GM23248 (cell line): ENCODE measurements at regions not wholly inside any gene's neighbourhood (a gene's known extent, or its start where the extent isn't known, plus 50 kb on each side); places are given as distances from the start of the nearest gene placed in this dataset.
"Not testable (repeated sequence)": the region's sequence is repeated elsewhere in the genome, so short reads cannot be mapped to it uniquely, and the experiment has no call there.

ENCODE experiments used
- DNase-seq: peaks from one replicate; pipeline ENCODE4 v3.0.0-alpha.2; 2015
- H2AFZ ChIP-seq: fragments of 200-600 bp; sonication (generic); 2 replicates; pipeline ENCODE4 v1.6.1; 2016; ENCODE audit warnings: antibody characterized with exemption
- H3F3A ChIP-seq: fragments of 200-600 bp; sonication (generic); 2 replicates; pipeline ENCODE4 v1.6.1; 2016; ENCODE audit warnings: mild to moderate bottlenecking, antibody characterized with exemption, mixed run types; ENCODE audit not compliant: insufficient read depth
- H3K27ac ChIP-seq: fragments of 200-600 bp; sonication (generic); 2 replicates; pipeline ENCODE4 v1.5.1; 2016; ENCODE audit warnings: mild to moderate bottlenecking
- H3K27me3 ChIP-seq: fragments of 200-600 bp; sonication (generic); replicated peaks from 2 replicates; pipeline ENCODE4 v1.6.1; 2016; ENCODE audit warnings: mild to moderate bottlenecking; ENCODE audit not compliant: insufficient read depth
- H3K36me3 ChIP-seq: fragments of 200-600 bp; sonication (generic); 2 replicates; pipeline ENCODE4 v1.6.1; 2016; ENCODE audit warnings: low read depth, mild to moderate bottlenecking
- H3K4me1 ChIP-seq: fragments of 200-600 bp; sonication (generic); 2 replicates; pipeline ENCODE4 v1.6.1; 2016; ENCODE audit warnings: mild to moderate bottlenecking; ENCODE audit not compliant: insufficient read depth
- H3K4me2 ChIP-seq: fragments of 200-600 bp; sonication (generic); one replicate; pipeline ENCODE4 v1.6.1; 2016; ENCODE audit warnings: mild to moderate bottlenecking; ENCODE audit not compliant: unreplicated experiment
- H3K4me3 ChIP-seq: fragments of 200-600 bp; sonication (generic); 2 replicates; pipeline ENCODE4 v1.5.1; 2016; ENCODE audit warnings: mild to moderate bottlenecking
- H3K79me2 ChIP-seq: fragments of 200-600 bp; sonication (generic); 2 replicates; pipeline ENCODE4 v1.6.1; 2016; ENCODE audit warnings: mild to moderate bottlenecking; ENCODE audit not compliant: insufficient read depth
- H3K9ac ChIP-seq: fragments of 200-600 bp; sonication (generic); 2 replicates; pipeline ENCODE4 v1.6.1; 2016; ENCODE audit warnings: mild to moderate bottlenecking
- H3K9me2 ChIP-seq: fragments of 200-600 bp; sonication (generic); 2 replicates; pipeline ENCODE4 v1.6.1; 2016; ENCODE audit warnings: mixed run types, mild to moderate bottlenecking, moderate library complexity; ENCODE audit not compliant: insufficient read depth
- H3K9me3 ChIP-seq: fragments of 200-600 bp; sonication (generic); one replicate; pipeline ENCODE4 v1.6.1; 2017; ENCODE audit warnings: low read depth
- H4K20me1 ChIP-seq: fragments of 200-600 bp; sonication (generic); 2 replicates; pipeline ENCODE4 v1.6.0; 2016; ENCODE audit not compliant: insufficient read depth
- EZH2 ChIP-seq: fragments of 200-600 bp; sonication (generic); IDR thresholded peaks from 2 replicates; pipeline ENCODE4 v1.6.1; 2018; ENCODE audit warnings: antibody characterized with exemption, mild to moderate bottlenecking; ENCODE audit not compliant: insufficient read depth, poor library complexity, severe bottlenecking
- EZH2phosphoT487 ChIP-seq: fragments of 200-600 bp; sonication (generic); IDR thresholded peaks from 2 replicates; pipeline ENCODE4 v1.6.1; 2018; ENCODE audit warnings: antibody characterized with exemption, moderate library complexity, mild to moderate bottlenecking, low read depth; ENCODE audit not compliant: insufficient read depth
- WGBS, 2 experiments: methylation state at CpG; one replicate each; pipeline ENCODE4 v1.1.6; 2015 to 2017; ENCODE audit warnings: low lambda C conversion rate in 2 of 2, low coverage in 1 of 2; ENCODE audit errors: missing lambda C conversion rate in 2 of 2; 5-methylcytosine and 5-hydroxymethylcytosine counted together
- in situ Hi-C: fragments of 300-500 bp; cut with MboI; formaldehyde crosslinking; loops from 2 replicates; pipeline ENCODE4 v1.15.0; 2020

DNA sequence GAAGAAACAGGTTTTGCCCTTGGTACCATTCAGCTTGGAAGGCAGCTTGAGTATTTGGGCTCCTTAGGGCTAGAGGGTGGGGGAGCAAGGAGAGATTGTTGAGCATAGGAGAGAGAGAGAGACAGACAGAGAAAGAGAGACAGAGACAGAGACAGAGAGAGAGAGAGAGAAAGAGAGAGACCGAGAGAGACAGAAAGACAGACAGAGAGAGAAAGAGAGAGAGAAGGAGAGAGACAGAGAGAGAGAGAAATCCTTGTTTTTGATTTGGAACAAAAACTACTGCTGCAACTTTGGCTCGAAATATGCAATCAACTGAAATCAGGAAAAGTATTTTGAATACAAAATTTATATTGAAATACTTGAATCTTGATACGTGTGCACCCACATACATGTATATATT is 85.8 kb upstream of the ZNF536 start:
- TF ChIP-seq EZH2 (no peak), EZH2phosphoT487 (no peak)
- Histone ChIP-seq H3K4me2 (no peak overlapping the region), H3K36me3 (no peaks in the 10 kb centered on the region), H3K27ac (no peak overlapping the region), H3K79me2 (no peaks in the 10 kb centered on the region), H3F3A (no peaks in the 10 kb centered on the region), H3K4me3 (no peak overlapping the region), H3K9me2 (no peaks in the 10 kb centered on the region), H3K9ac (no peak overlapping the region), H4K20me1 (no peaks in the 10 kb centered on the region), H3K9me3 (no peaks in the 10 kb centered on the region), H2AFZ (no peak overlapping the region), H3K27me3 (no peaks in the 10 kb centered on the region), H3K4me1 (no peaks in the 10 kb centered on the region)
- in situ Hi-C loops, result no loop called here
- no peak for DNase-seq
- WGBS, 2 experiments, result 67 to 74% methylated on average over 3 of the region's 3 CpGs

DNA sequence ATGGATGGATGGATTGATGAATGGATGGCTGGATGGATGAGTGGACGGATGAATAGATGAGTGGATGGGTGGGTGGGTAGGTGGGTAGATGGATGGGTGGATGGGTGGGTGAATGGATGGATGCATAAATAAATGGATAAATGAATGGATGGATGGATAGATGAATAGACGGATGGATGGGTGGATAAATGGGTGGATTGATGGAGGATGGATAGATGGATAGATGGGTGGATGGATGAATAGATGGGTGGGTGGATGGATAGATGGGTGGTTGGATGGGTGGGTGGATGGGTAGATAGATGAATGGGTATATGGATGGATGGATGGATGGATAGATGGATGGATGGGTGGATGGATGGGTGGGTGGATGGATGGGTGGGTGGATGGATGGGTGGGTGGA is 84.9 kb upstream of the ZNF536 start:
- 82 to 86% methylated on average over 1 to 2 of the region's 2 CpGs for WGBS, 2 experiments

DNA sequence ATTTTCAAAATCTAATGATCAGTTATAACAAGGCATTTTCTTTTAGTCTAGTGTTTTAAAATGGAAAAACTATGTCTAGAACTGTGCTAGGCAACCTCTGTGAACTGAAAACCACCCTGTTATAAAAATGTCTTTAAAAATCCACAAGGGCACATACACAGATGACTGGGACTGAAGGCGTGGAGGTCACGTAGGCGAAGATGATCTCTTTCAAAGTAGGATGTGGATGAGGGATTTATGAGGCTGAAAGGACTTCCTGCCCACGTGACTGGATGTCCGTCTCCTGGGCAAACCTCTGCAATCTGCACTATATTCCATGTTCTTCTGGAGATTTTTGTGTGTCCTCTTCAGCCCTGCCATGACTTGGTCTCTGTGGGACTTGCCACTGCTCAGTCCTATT is 84.2 kb upstream of the ZNF536 start:
- H3K9me2 ChIP-seq, result no peaks in the 10 kb centered on the region
- 95% methylated on average over 5 of the region's 5 CpGs for WGBS, 2 experiments
- no peak for DNase-seq
- no peaks in the 10 kb centered on the region for H3K27me3 ChIP-seq
- H2AFZ ChIP-seq, result no peak overlapping the region
- H3K4me3 ChIP-seq, result no peak overlapping the region
- H3K27ac ChIP-seq, result no peak overlapping the region
- no peak overlapping the region for H3K9ac ChIP-seq
- no peaks in the 10 kb centered on the region for H3K36me3 ChIP-seq
- TF ChIP-seq EZH2 (no peak), EZH2phosphoT487 (no peak)
- H3K9me3 ChIP-seq, result no peaks in the 10 kb centered on the region
- no peaks in the 10 kb centered on the region for H4K20me1 ChIP-seq
- no peaks in the 10 kb centered on the region for H3F3A ChIP-seq
- H3K4me2 ChIP-seq, result no peak overlapping the region
- in situ Hi-C loops, result no loop called here
- no peaks in the 10 kb centered on the region for H3K4me1 ChIP-seq
- H3K79me2 ChIP-seq, result no peaks in the 10 kb centered on the region

More for the DNA sequence above, 84.9 kb upstream of the ZNF536 start:
- H3K9ac ChIP-seq, result no peak overlapping the region
- H3K4me1 ChIP-seq, result no peaks in the 10 kb centered on the region
- in situ Hi-C loops, result no loop called here
- H3K27me3 ChIP-seq, result no peaks in the 10 kb centered on the region
- no peaks in the 10 kb centered on the region for H3K36me3 ChIP-seq
- no peak overlapping the region for H2AFZ ChIP-seq
- H3K4me2 ChIP-seq, result no peak overlapping the region
- no peak overlapping the region for H3K27ac ChIP-seq
- no peak overlapping the region for H3K4me3 ChIP-seq
- no peaks in the 10 kb centered on the region for H3K9me2 ChIP-seq
- no peaks in the 10 kb centered on the region for H3F3A ChIP-seq
- TF ChIP-seq EZH2phosphoT487 (no peak), EZH2 (no peak)
- DNase-seq, result no peak
- no peaks in the 10 kb centered on the region for H4K20me1 ChIP-seq
- no peaks in the 10 kb centered on the region for H3K79me2 ChIP-seq
- no peaks in the 10 kb centered on the region for H3K9me3 ChIP-seq

DNA sequence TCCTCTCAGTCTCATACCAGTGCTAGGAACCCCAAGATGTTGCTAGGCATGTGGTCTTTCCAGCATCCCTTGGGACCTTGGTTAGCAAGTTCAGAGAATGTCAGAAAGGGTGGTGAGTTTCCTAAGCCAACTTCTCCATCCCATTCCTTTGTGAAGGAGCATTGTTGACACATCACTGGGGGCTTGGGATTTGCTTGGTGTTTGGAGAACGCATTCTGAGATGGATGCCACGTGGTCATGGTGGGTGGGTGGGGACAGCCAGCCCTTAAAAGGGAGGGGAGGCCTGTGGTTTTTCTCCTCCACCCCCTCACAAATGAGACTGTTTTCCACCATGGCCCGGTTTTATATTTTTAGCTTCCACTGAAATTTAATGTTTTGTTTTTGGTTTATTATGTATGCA is 83.3 kb upstream of the ZNF536 start:
- no peak overlapping the region for H3K9ac ChIP-seq
- TF ChIP-seq EZH2phosphoT487, result no peak
- no peak for TF ChIP-seq EZH2
- no peaks in the 10 kb centered on the region for H3F3A ChIP-seq
- no peaks in the 10 kb centered on the region for H4K20me1 ChIP-seq
- no peaks in the 10 kb centered on the region for H3K9me3 ChIP-seq
- 24 to 31% methylated on average over 3 of the region's 3 CpGs for WGBS, 2 experiments
- H3K9me2 ChIP-seq, result no peaks in the 10 kb centered on the region
- H3K79me2 ChIP-seq, result no peaks in the 10 kb centered on the region
- H3K27ac ChIP-seq, result no peak overlapping the region
- H2AFZ ChIP-seq, result no peak overlapping the region
- no peak for DNase-seq
- no peaks in the 10 kb centered on the region for H3K27me3 ChIP-seq
- H3K4me1 ChIP-seq, result no peaks in the 10 kb centered on the region
- H3K4me2 ChIP-seq, result no peak overlapping the region
- H3K36me3 ChIP-seq, result no peaks in the 10 kb centered on the region
- in situ Hi-C loops, result no loop called here
- H3K4me3 ChIP-seq, result no peak overlapping the region

GRCh38 chr19:30289336-30289735 is 82.8 kb upstream of the ZNF536 start:
- DNase-seq, result no peak

DNA sequence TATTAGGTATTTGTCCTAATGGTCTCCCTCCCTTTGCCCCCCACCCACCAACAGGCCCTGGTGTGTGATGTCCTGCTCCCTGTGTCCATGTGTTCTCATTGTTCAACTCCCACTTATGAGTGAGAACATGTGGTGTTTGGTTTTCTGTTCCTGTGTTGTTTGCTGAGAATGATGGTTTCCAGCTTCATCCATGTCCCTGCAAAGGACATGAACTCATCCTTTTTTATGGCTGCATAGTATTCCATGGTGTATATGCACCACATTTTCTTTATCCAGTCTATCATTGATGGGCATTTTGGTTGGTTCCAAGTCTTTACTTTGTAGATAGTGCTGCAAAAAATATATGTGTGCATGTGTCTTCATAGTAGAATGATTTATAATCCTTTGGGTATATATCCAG is 81.4 kb upstream of the ZNF536 start:
- DNase-seq, H3K9me3 ChIP-seq, H3K9me2 ChIP-seq: not testable (repeated sequence)

More at GRCh38 chr19:30289336-30289735, 82.8 kb upstream of the ZNF536 start:
- Histone ChIP-seq H3K36me3 (no peaks in the 10 kb centered on the region), H3K4me1 (no peaks in the 10 kb centered on the region), H3K4me2 (no peak overlapping the region), H4K20me1 (no peaks in the 10 kb centered on the region), H3K27me3 (no peaks in the 10 kb centered on the region), H3K9ac (no peak overlapping the region), H3K27ac (no peak overlapping the region), H3K79me2 (no peaks in the 10 kb centered on the region), H3F3A (no peaks in the 10 kb centered on the region), H2AFZ (no peak overlapping the region), H3K9me2 (no peaks in the 10 kb centered on the region), H3K4me3 (no peak overlapping the region), H3K9me3 (no peaks in the 10 kb centered on the region)
- in situ Hi-C loops, result no loop called here
- WGBS, 2 experiments, result 36 to 37% methylated on average over 9 of the region's 9 CpGs
- TF ChIP-seq EZH2phosphoT487, result no peak
- no peak for TF ChIP-seq EZH2

More for the DNA sequence above, 81.4 kb upstream of the ZNF536 start:
- H3K9ac ChIP-seq, H3F3A ChIP-seq, H3K27ac ChIP-seq, in situ Hi-C loops, H3K79me2 ChIP-seq, H2AFZ ChIP-seq, H3K4me2 ChIP-seq, H3K4me1 ChIP-seq, H3K36me3 ChIP-seq, H4K20me1 ChIP-seq, H3K4me3 ChIP-seq, H3K27me3 ChIP-seq: not testable (repeated sequence)
